IPS DF 6.9 (cell line): ENCODE measurements at regions not wholly inside any gene's neighbourhood (a gene's known extent, or its start where the extent isn't known, plus 50 kb on each side); places are given as distances from the start of the nearest gene placed in this dataset.
"Not testable (repeated sequence)": the region's sequence is repeated elsewhere in the genome, so short reads cannot be mapped to it uniquely, and the experiment has no call there.

Experiments
- DNase-seq: peaks from one replicate; pipeline ENCODE4 v3.0.0-alpha.2; 2013; ENCODE audit warnings: low read depth, low spot score
- H3K27ac ChIP-seq: one replicate; pipeline ENCODE4 v1.5.1; 2013; ENCODE audit warnings: low read length, control low read depth
- H3K27me3 ChIP-seq: 2 replicates; pipeline ENCODE4 v1.6.1; 2013; ENCODE audit warnings: mild to moderate bottlenecking, low read length; ENCODE audit not compliant: control insufficient read depth, insufficient read depth
- H3K36me3 ChIP-seq: 2 replicates; pipeline ENCODE4 v1.6.1; 2013; ENCODE audit warnings: low read length; ENCODE audit not compliant: control insufficient read depth, insufficient read depth
- H3K4me1 ChIP-seq: 2 replicates; pipeline ENCODE4 v1.6.1; 2013; ENCODE audit warnings: low read length; ENCODE audit not compliant: control insufficient read depth, insufficient read depth
- H3K4me3 ChIP-seq: 2 replicates; pipeline ENCODE4 v1.5.1; 2013; ENCODE audit warnings: mild to moderate bottlenecking, low read length
- H3K9me3 ChIP-seq: 2 replicates; pipeline ENCODE4 v1.6.1; 2013; ENCODE audit warnings: low read length, inconsistent platforms; ENCODE audit not compliant: control insufficient read depth, insufficient read depth
- WGBS: extraction: QIAGEN DNeasy Blood & Tissue Kit; methylation state at CpG from one replicate; pipeline ENCODE4 v1.1.7; 2013; ENCODE audit warnings: mixed read lengths, missing lambda C conversion rate; ENCODE audit not compliant: insufficient read length, insufficient coverage; 5-methylcytosine and 5-hydroxymethylcytosine counted together

GRCh38 chr1:222893255-222893654, 78.4 kb downstream of the DISP1 start:
- no CpG with 5 or more reads among the region's 13 CpGs for WGBS
- Histone ChIP-seq H3K36me3 (no peaks in the 10 kb centered on the region), H3K9me3 (no peaks in the 10 kb centered on the region), H3K27me3 (no peaks in the 10 kb centered on the region), H3K4me3 (no peak overlapping the region), H3K27ac (no peak overlapping the region), H3K4me1 (no peaks in the 10 kb centered on the region)
- DNase-seq, result no peak

GRCh38 chr1:222894331-222894730, 79.5 kb downstream of the DISP1 start:
- Histone ChIP-seq H3K4me1 (no peaks in the 10 kb centered on the region), H3K9me3 (no peaks in the 10 kb centered on the region), H3K4me3 (no peak overlapping the region), H3K36me3 (no peaks in the 10 kb centered on the region), H3K27ac (no peak overlapping the region), H3K27me3 (no peaks in the 10 kb centered on the region)
- no peak for DNase-seq
- WGBS, result no CpG with 5 or more reads among the region's 11 CpGs

- no peak for DNase-seq
- H3K27me3 ChIP-seq, result no peaks in the 10 kb centered on the region
- no peak overlapping the region for H3K4me3 ChIP-seq
- H3K27ac ChIP-seq, result no peak overlapping the region
- no peaks in the 10 kb centered on the region for H3K9me3 ChIP-seq
- no peaks in the 10 kb centered on the region for H3K4me1 ChIP-seq
- no CpG with 5 or more reads among the region's 3 CpGs for WGBS
- H3K36me3 ChIP-seq, result no peaks in the 10 kb centered on the region
These were observed 82.0 kb downstream of the DISP1 start for GRCh38 chr1:222896630-222897526.

- H3K27ac ChIP-seq, result no peak overlapping the region
- no CpG with 5 or more reads among the region's 4 CpGs for WGBS
- no peak for DNase-seq
These were observed 82.8 kb downstream of the DISP1 start for GRCh38 chr1:222897527-222898190.

GRCh38 chr1:222898191-222898527, 83.3 kb downstream of the DISP1 start:
- no peak overlapping the region for H3K4me3 ChIP-seq
- H3K9me3 ChIP-seq, result no peaks in the 10 kb centered on the region
- H3K27me3 ChIP-seq, result no peaks in the 10 kb centered on the region
- no peaks in the 10 kb centered on the region for H3K36me3 ChIP-seq
- H3K27ac ChIP-seq, result no peak overlapping the region
- DNase-seq, result no peak
- WGBS, result no CpG with 5 or more reads among the region's 1 CpG
- no peaks in the 10 kb centered on the region for H3K4me1 ChIP-seq

More at GRCh38 chr1:222897527-222898190, 82.8 kb downstream of the DISP1 start:
- H3K36me3 ChIP-seq, result no peaks in the 10 kb centered on the region
- H3K4me3 ChIP-seq, result no peak overlapping the region
- H3K9me3 ChIP-seq, result no peaks in the 10 kb centered on the region
- H3K4me1 ChIP-seq, result no peaks in the 10 kb centered on the region
- H3K27me3 ChIP-seq, result no peaks in the 10 kb centered on the region

GRCh38 chr1:222899471-222899870, 84.6 kb downstream of the DISP1 start:
- no peaks in the 10 kb centered on the region for H3K9me3 ChIP-seq
- no peak overlapping the region for H3K4me3 ChIP-seq
- H3K27me3 ChIP-seq, result no peaks in the 10 kb centered on the region
- no peaks in the 10 kb centered on the region for H3K4me1 ChIP-seq
- no peaks in the 10 kb centered on the region for H3K36me3 ChIP-seq
- WGBS, result no CpG with 5 or more reads among the region's 4 CpGs
- no peak for DNase-seq
- H3K27ac ChIP-seq, result no peak overlapping the region

GRCh38 chr1:222904451-222904850, 89.6 kb downstream of the DISP1 start:
- no peak overlapping the region for H3K27ac ChIP-seq
- H3K27me3 ChIP-seq, result no peaks in the 10 kb centered on the region
- no peaks in the 10 kb centered on the region for H3K9me3 ChIP-seq
- H3K4me3 ChIP-seq, result no peak overlapping the region
- H3K36me3 ChIP-seq, result no peaks in the 10 kb centered on the region
- H3K4me1 ChIP-seq, result no peaks in the 10 kb centered on the region
- WGBS, result no CpG with 5 or more reads among the region's 6 CpGs
- no peak for DNase-seq

GRCh38 chr1:222905151-222905550, 90.3 kb downstream of the DISP1 start:
- H3K27me3 ChIP-seq, result no peaks in the 10 kb centered on the region
- no peak overlapping the region for H3K27ac ChIP-seq
- WGBS, result no CpG with 5 or more reads among the region's 3 CpGs
- H3K9me3 ChIP-seq, result no peaks in the 10 kb centered on the region
- H3K36me3 ChIP-seq, result no peaks in the 10 kb centered on the region
- no peaks in the 10 kb centered on the region for H3K4me1 ChIP-seq
- no peak for DNase-seq
- no peak overlapping the region for H3K4me3 ChIP-seq

GRCh38 chr1:222906271-222906739, 91.5 kb downstream of the DISP1 start:
- H3K36me3 ChIP-seq, H3K27ac ChIP-seq, H3K27me3 ChIP-seq, DNase-seq, H3K9me3 ChIP-seq, H3K4me1 ChIP-seq, H3K4me3 ChIP-seq: not testable (repeated sequence)
- WGBS, result no CpG with 5 or more reads among the region's 11 CpGs

GRCh38 chr1:222909586-222909985, 94.7 kb downstream of the DISP1 start:
- Histone ChIP-seq H3K4me1 (no peaks in the 10 kb centered on the region), H3K9me3 (no peaks in the 10 kb centered on the region), H3K27ac (no peak overlapping the region), H3K27me3 (no peaks in the 10 kb centered on the region), H3K36me3 (no peaks in the 10 kb centered on the region), H3K4me3 (no peak overlapping the region)
- WGBS, result no CpG with 5 or more reads among the region's 4 CpGs
- no peak for DNase-seq
